Hematopoietic multipotent progenitor cell treated with erythropoietin and hydrocortisone succinate and interleukin-3 and kit ligand, for 6 days (in vitro differentiated cells): ENCODE measurements at regions not wholly inside any gene's neighbourhood (a gene's known extent, or its start where the extent isn't known, plus 50 kb on each side); places are given as distances from the start of the nearest gene placed in this dataset.
A peak's percentile ranks its signal among the peaks of the same experiment; 100 is the strongest.

Source experiments
- DNase-seq: peaks from one replicate; pipeline ENCODE4 v3.0.0-alpha.2; 2015

- no peak for DNase-seq
These were observed 298.2 kb upstream of the MARCKS start for GRCh38 chr6:113558966-113559365.

GRCh38 chr6:113560376-113560775 is 296.8 kb upstream of the MARCKS start:
- DNase-seq = no peak

GRCh38 chr6:113560908-113561307 is 296.2 kb upstream of the MARCKS start:
- DNase-seq = no peak

DNA sequence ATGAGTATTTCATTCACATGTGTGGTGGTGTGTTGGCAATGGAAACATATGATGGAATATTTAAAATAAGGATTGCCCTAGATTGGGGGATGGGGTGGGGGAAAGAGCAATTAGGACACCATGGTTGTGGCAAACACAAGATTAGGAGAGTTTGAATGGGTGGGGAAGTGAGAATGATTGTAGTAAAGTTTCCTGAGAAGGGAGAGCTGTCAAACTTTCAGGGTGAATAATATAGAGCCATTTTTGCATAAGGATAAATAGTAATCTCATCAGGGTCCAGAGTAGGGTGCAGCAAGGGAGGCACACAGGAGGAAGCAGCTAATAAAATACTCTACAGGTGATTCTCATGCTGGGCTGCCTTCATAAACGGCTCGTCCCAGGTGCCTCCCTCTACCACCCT is 294.9 kb upstream of the MARCKS start:
- DNase-seq = no peak

DNA sequence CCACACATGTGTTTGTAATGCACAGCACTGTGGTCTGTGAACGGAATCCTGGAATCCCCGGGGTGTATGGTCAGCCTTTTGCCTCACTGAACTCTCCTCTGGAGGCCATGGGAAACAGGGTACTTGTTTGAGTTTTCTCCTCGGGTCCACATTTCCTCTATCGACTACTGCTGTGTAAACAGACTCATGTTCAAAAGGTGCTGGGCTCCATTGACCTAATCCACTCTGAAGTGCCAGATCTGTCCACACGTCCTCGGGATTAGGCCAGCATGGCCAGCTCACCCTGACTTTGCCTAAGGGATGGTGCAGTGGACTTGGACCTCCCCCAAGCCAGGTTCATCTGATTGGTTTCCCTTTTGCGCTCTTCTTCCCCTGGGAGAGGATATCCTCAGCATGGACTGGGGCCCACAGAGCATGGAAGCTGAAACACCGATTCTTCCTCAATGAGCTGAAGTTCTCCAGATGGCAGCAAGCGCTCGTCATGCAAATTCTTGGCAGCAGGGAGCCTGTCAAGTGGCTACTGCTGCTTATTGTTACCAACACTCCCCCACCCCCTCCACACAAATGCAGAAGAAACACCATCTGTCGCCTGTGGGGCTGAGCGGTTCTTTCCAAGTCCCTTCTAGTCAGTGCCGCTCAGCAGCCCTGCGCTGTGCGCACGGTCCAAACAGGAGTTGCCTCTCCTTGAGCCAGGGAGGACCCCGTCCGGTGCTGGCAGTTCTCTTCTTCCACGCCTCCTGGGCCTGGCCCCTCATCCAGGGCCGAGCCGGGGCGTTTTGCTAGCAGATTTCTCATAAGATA is 292.6 kb upstream of the MARCKS start:
- DNase-seq = peak; percentile 22

DNA sequence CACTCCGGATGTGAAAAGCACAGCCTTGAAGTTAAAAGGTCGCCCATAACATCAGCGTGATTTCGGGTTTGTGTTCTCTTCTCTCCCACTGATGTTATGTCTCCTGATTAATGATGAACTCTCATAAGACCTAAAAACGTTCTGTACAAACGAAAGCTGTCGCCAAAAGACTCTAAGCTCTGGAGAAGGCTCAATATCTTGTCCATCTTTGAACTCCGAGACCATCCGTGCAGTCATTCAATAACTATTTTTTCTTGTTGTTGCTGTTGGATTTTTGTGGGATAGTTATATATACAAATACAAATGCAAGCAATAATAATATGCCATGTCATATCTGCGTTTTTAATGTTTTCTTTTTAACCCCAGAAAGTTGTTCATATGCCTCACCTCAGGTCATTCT is 291.8 kb upstream of the MARCKS start:
- no peak for DNase-seq

DNA sequence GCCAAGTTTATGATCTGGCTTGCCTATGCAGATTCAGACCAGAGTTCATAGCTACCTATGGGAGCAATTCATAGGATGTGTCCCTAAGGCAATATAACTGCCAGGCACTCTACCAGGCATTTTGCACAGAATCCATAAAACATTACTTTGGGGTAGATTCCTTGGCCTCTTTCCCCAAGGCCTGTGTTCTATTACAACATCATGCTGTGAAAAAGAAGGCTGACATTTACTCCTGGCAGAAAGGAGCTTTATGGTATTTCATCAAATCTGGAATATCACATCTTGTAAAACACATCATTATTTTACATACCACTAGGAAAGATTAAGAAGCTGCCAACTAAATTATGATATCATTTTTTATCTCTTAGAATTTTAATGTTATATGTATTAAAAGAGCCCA is 287.0 kb upstream of the MARCKS start:
- no peak for DNase-seq

DNA sequence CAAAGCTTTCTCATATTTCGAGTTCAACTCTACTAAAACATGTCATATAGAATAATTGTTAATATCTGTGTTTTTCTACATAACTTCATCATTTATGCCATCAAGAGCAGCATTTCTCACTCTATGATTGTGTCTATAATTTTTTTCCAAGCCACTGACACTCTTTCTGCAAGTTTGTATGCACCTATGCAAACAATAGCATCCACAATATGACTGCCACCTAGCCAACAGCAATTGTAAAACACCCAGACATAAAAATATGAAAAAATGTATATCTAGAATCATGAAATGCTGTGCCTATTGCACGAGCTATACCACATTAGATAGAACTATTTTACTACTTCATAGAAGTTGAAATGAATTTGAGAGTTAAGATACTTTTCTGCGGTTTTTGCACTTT is 286.5 kb upstream of the MARCKS start:
- no peak for DNase-seq

DNA sequence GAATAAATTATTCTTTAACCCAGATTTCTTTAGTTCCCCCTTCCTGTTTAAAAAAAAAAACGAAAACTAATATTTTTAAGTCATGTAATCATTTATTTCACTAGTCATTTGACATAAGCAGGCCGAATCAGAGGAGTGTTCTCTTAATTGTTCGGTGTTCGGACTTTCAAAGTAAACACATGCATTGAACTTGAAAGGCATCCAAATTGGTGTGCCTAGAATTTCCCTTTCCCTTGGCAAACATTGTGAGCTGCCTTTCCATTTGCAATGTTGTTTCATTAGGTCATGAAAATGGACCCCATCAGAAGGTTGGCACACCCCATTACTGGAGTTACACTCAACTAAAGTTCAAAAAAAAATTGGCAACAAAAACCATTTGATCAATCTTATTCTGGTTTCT is 283.0 kb upstream of the MARCKS start:
- no peak for DNase-seq

DNA sequence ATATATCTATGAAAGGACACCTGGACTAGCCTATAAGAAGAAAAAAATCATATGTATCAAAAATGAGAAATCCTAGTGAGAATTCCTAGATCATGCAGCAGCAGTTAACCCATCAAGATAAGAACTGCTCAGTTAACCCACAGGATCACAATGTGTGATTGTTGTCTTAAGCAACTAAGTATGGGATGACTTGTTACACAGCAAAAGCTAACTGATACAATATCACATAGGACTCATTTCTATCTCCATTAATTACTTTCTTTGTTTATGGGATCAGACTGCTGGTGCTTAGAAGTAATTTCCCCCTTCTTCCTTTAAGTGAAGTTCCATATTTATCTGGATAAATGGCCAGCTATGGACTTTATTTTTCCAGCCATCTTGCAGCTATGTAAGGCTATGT is 280.8 kb upstream of the MARCKS start:
- DNase-seq = no peak

GRCh38 chr6:113578691-113579090 is 278.5 kb upstream of the MARCKS start:
- DNase-seq = no peak

- DNase-seq = no peak
These were observed 272.4 kb upstream of the MARCKS start for GRCh38 chr6:113584767-113585166.

- DNase-seq = no peak
These were observed 271.9 kb upstream of the MARCKS start for GRCh38 chr6:113585246-113585645.

DNA sequence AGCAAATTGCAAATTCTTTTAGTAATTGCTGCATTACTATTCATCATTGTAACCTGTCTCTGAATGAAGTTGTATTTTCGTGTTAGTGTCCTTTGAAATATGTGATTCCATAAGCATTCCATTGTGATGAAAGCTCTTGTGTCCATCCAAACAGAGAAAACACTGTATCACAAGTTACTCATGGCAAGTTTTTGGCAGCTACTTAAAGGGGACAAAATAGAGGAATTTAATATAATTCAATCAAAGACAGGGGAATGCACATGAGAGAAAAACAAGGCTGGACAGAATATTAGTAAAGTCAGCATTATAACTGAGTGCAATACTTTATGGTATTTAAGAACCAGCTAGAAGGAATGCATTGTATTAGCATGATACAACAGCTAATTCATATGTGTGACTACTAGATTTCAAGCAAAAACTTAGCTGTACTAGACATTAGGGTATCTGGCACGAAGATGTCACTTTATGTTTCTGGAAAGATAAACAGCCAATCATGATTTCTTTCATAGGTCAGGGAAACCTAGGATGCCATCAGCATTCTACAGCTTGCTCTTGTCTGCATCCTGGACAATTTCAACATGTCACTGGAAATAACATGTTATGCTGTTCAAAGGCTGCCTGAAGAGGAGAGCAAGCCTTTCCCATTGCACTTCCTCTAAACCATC is 270.6 kb upstream of the MARCKS start:
- DNase-seq = no peak

- DNase-seq = no peak
These were observed 270.0 kb upstream of the MARCKS start for GRCh38 chr6:113587078-113587699.

DNA sequence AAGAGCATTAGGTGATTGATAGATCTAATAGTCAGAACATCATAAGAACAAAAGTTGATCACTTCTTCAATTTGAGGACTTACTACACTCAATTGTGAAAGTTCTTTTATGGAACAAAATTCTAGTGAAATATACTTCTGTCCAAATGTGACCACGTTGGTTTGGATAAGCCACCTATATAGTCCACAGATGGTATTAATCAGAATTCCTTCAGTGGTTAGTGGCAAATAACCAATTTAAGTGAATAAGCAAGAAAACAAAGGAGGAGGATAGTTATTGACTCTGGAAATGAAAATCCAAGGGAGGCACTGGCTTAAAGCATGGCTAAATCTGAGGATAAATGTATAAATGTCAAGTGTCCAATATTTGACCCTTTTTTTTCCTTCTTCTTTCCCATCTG is 268.5 kb upstream of the MARCKS start:
- no peak for DNase-seq

GRCh38 chr6:113591896-113592827 is 265.0 kb upstream of the MARCKS start:
- DNase-seq = peak; percentile 25

DNA sequence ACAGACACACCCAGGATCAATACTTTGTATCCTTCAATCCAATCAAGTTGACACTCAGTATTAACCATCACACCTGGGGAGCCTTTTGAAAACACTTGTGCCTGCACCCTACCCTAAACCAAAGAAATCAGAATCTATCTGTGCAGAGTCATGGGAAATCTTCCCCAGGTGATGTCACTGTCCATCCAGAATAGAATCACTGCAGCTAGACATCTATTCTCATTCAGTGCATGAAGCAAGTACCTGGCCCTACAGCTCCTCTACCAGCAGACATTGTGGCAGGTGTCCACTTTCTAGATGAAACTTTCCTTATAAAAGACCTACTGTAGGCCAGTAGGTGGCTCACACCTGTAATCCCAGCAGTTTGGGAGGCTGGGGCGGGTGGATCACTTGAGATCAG is 262.4 kb upstream of the MARCKS start:
- DNase-seq = no peak

DNA sequence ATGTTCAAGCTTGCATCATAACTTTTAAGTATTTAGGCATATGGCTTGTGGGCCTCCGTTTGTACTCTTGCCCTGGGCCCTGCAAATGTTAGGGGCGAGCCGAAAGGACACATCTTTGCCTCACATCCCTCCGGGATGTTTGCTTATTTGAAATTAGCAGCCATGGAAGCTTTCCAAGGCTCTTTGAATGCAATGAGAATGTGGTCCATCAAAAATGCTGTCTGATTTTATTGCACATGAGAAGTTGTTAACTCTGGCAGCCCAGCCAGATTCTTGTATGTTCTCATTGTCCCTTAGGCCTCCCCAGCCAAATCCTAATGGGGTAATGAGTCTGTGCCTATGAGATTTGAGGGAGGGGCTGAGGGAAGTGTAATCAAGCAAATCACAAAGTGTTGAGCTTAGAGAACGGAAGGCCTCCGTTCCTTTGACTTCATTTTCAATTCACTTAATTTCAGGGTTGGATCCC is 261.2 kb upstream of the MARCKS start:
- no peak for DNase-seq

GRCh38 chr6:113596387-113597230 is 260.5 kb upstream of the MARCKS start:
- DNase-seq = no peak

GRCh38 chr6:113597231-113597583 is 259.9 kb upstream of the MARCKS start:
- DNase-seq = no peak

DNA sequence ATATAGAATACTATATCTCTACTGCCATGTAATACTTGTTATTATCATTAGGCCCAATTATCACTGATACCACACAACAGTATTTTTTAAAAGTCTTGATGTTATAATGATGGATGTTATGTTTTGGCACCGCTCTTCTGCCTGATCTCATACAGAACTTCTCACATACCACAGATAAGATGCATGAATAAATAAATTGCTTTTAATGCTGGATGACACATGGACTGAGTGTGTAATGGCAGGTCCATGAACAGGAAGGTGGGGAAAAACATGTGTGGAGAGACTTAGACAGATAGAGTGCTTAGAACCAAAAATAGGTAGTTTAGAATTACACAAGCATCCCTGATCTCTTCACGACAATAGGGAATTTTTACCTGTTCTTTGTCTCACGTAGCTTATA is 258.4 kb upstream of the MARCKS start:
- no peak for DNase-seq
